ENCODE measurements at regions not wholly inside any gene's neighbourhood (a gene's known extent, or its start where the extent isn't known, plus 50 kb on each side); places are given as distances from the start of the nearest gene placed in this dataset.
A peak's percentile ranks its signal among the peaks of the same experiment; 100 is the strongest.

DNA sequence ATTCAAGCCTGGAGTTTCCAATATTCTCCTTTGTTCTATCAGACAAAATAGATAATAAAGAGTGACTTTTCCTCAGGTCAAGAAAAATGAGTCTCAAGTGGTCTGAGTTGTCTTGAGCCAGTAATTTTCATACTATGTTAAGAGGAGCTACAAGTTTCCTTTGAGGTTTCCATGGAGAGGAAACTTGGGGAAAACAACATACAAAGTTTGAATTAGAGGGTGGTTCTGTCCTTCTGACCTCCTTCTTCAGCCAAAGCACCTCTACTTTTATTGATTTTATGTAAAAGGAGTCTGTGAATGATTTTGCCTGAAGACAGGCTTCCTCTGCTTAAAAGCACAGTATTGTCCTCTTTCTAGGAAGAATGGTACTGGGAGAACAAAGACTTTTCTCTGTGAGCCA, 497.2 kb upstream of the PKN2 start:
- no peak for FAIRE-seq
- TF ChIP-seq POLR2AphosphoS5 (IDR thresholded peaks at IDR 0.05; ENCODE audit: low read depth, low read length), result no peak
- DNase-seq (ENCODE audit: insufficient read length, low spot score), result no peak

DNA sequence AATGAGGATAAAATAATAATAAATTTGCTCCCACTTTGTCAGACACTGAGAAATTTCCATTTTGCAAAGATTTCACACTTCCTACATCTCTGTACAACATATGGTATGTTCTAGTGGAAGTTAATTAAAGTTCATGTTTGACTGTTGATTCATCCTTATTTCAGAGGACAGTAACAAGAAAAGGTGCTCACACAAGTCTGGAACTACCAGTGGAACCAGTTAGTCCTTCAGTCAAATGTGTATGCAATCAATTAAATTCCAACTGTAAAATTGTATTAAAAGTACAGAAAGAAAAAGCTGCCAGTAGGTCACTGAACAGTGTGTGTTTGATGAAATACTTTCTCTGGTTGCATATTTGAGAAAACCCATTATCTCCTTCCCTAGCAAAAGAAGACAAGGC, 496.0 kb upstream of the PKN2 start:
- DNase-seq (ENCODE audit: insufficient read length, low spot score), result no peak
- TF ChIP-seq SPI1 (IDR thresholded peaks at IDR 0.05; ENCODE audit: low read depth, low read length), result no peak
- no peak for TF ChIP-seq POU2F2 (IDR thresholded peaks at IDR 0.05; ENCODE audit: low read depth, low read length)
- TF ChIP-seq POLR2A (IDR thresholded peaks at IDR 0.05; ENCODE audit: low read depth, low read length), result no peak
- TF ChIP-seq PAX5 (IDR thresholded peaks at IDR 0.05; ENCODE audit: insufficient read depth, low read length, severe bottlenecking), result no peak
- TF ChIP-seq TAF1 (IDR thresholded peaks at IDR 0.05; ENCODE audit: low read depth, low read length), result no peak
- TF ChIP-seq POLR2AphosphoS5 (IDR thresholded peaks at IDR 0.05; ENCODE audit: low read depth, low read length), result no peak
- no peak for FAIRE-seq

DNA sequence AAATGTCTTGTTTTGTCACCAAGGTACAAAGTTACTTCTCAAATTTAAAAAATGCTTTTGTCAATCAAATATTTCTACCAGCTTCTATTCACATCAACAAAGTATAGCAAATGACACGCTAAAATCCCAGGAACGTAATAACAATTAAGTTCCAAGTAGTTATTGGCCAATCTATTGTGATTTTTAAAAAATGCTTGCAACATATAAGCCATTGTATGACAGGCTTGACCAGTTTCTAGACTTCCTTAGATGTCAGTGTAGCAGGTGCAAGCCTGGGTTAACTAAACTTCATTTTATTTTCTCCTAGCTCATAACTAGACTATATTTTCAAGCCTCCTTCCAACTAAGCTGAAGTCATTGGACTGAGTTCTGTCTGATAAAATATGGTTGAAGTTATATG, 494.5 kb upstream of the PKN2 start:
- no peak for DNase-seq (ENCODE audit: insufficient read length, low spot score)
- TF ChIP-seq POU2F2 (IDR thresholded peaks at IDR 0.05; ENCODE audit: low read depth, low read length), result no peak
- no peak for TF ChIP-seq POLR2A (IDR thresholded peaks at IDR 0.05; ENCODE audit: low read depth, low read length)
- no peak for TF ChIP-seq SPI1 (IDR thresholded peaks at IDR 0.05; ENCODE audit: low read depth, low read length)
- TF ChIP-seq POLR2AphosphoS5 (IDR thresholded peaks at IDR 0.05; ENCODE audit: low read depth, low read length), result no peak
- no peak for TF ChIP-seq TAF1 (IDR thresholded peaks at IDR 0.05; ENCODE audit: low read depth, low read length)
- TF ChIP-seq PAX5 (IDR thresholded peaks at IDR 0.05; ENCODE audit: insufficient read depth, low read length, severe bottlenecking), result no peak
- peak; percentile 20 for FAIRE-seq

DNA sequence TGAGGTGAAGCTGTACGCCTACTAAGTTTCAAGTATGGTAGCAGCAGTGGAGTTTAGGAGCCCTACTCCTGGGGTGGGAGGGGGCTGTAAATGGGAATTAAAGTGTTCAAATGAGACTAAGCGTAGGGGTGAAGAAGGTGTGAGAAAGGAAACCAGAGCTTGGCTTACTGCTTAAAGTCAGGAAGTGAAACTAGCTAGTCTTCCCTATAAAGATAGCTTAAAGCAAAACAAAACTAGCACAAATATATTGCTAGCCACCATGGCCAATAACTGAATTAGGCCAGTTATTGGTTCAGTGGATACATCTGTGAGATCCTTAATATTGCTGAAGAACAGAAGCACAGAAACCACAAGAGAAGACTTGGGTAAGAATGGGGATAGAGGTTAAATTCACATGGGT, 492.2 kb upstream of the PKN2 start:
- no peak for TF ChIP-seq TAF1 (IDR thresholded peaks at IDR 0.05; ENCODE audit: low read depth, low read length)
- peak; percentile 87 for TF ChIP-seq SPI1 (IDR thresholded peaks at IDR 0.05; ENCODE audit: low read depth, low read length)
- peak; percentile 75 for FAIRE-seq
- DNase-seq (ENCODE audit: insufficient read length, low spot score), result no peak

DNA sequence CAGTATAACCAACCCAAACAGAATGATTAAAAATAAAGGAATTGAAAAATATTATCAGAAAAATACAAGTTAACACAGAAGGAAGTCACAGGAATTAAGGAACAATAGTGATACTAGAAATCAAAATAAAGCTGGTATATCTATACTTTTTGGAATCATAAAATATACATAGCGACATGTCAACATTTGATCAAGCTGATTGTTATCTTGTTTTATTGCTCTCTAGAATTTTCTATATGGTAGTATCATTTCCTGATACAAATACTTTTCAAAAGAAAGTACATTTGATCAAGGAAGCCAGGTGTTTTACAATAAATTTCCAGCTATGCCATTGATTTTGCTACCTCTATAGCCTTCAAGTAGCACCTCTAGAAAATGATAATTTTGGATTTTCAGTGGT, 489.5 kb upstream of the PKN2 start:
- TF ChIP-seq POU2F2 (IDR thresholded peaks at IDR 0.05; ENCODE audit: low read depth, low read length) (no peak), SPI1 (IDR thresholded peaks at IDR 0.05; ENCODE audit: low read depth, low read length) (no peak), TAF1 (IDR thresholded peaks at IDR 0.05; ENCODE audit: low read depth, low read length) (no peak), POLR2AphosphoS5 (IDR thresholded peaks at IDR 0.05; ENCODE audit: low read depth, low read length) (no peak), POLR2A (IDR thresholded peaks at IDR 0.05; ENCODE audit: low read depth, low read length) (no peak), PAX5 (IDR thresholded peaks at IDR 0.05; ENCODE audit: insufficient read depth, low read length, severe bottlenecking) (no peak)
- DNase-seq (ENCODE audit: insufficient read length, low spot score) (no peak), FAIRE-seq (no peak)

DNA sequence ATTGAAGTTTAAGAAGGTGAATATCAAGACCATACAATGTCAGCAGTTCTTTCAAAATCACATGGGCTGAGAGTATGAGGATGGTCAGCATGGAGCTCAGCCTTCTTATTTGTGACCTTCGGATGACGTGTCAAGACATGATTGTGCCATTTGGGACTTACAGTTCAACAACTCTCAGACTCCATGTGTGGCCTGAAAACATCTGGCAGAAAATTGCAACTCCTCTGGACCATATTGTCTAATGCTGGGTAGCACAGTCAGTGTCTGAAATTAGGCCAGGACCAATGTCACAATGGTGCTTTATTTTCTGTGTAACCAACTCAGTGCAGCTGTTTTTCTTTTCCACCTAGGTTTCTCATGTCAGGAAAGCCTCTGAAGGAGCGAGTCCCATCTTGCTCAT, 483.5 kb upstream of the PKN2 start:
- no peak for DNase-seq (ENCODE audit: insufficient read length, low spot score)
- TF ChIP-seq POLR2AphosphoS5 (IDR thresholded peaks at IDR 0.05; ENCODE audit: low read depth, low read length), result no peak
- no peak for TF ChIP-seq SPI1 (IDR thresholded peaks at IDR 0.05; ENCODE audit: low read depth, low read length)
- TF ChIP-seq TAF1 (IDR thresholded peaks at IDR 0.05; ENCODE audit: low read depth, low read length), result no peak
- TF ChIP-seq POLR2A (IDR thresholded peaks at IDR 0.05; ENCODE audit: low read depth, low read length), result no peak
- no peak for TF ChIP-seq POU2F2 (IDR thresholded peaks at IDR 0.05; ENCODE audit: low read depth, low read length)
- no peak for TF ChIP-seq PAX5 (IDR thresholded peaks at IDR 0.05; ENCODE audit: insufficient read depth, low read length, severe bottlenecking)
- FAIRE-seq, result no peak

DNA sequence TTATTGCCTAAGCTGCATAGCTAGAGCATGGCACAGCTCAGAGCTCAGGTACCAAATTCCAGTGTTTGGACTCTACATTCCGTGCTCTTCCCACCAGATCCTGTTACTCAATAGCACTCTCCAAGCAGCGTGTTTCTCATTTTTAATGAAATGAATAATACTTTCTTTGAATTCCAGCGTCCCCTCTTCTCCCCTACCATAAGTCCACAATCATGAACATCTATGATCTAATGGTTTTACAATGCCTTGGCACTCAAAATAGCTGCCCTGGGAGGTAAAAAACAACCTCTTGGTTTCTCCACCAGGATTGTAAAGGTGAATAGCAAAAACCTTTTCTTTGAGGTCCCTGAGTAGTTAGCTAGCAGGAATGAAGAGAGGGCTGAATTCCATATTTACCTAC, 480.0 kb upstream of the PKN2 start:
- DNase-seq (ENCODE audit: insufficient read length, low spot score) (no peak), FAIRE-seq (no peak)
- TF ChIP-seq POU2F2 (IDR thresholded peaks at IDR 0.05; ENCODE audit: low read depth, low read length) (no peak), PAX5 (IDR thresholded peaks at IDR 0.05; ENCODE audit: insufficient read depth, low read length, severe bottlenecking) (no peak), POLR2A (IDR thresholded peaks at IDR 0.05; ENCODE audit: low read depth, low read length) (no peak), SPI1 (IDR thresholded peaks at IDR 0.05; ENCODE audit: low read depth, low read length) (no peak), TAF1 (IDR thresholded peaks at IDR 0.05; ENCODE audit: low read depth, low read length) (no peak), POLR2AphosphoS5 (IDR thresholded peaks at IDR 0.05; ENCODE audit: low read depth, low read length) (no peak)

DNA sequence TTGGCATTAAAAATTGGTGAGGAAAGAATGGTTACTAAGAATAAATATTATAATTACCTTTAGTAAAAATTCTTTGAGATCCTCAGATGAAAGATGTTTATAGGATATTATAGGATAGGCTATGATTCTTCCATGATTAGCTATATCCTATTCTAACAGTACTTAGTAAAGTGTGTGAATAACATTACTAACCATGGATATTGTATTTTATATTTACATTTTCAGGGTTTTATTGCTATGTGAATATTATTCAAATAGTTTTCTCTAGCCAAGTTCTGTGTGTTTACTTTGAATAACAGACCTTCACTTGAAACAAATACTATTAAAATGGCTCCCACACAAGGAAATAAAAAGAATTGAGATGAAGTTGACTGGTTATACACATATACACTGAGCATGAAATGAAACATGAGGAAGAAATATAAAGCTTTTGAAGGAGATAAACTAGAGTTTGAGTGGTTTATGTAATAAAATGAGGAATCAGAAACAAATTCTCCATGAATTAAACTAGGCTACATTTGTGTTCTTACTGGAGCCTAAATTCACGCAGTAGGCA, 479.4 kb upstream of the PKN2 start:
- no peak for DNase-seq (ENCODE audit: insufficient read length, low spot score)
- FAIRE-seq, result no peak
- no peak for TF ChIP-seq POLR2AphosphoS5 (IDR thresholded peaks at IDR 0.05; ENCODE audit: low read depth, low read length)
- TF ChIP-seq POLR2A (IDR thresholded peaks at IDR 0.05; ENCODE audit: low read depth, low read length), result no peak

DNA sequence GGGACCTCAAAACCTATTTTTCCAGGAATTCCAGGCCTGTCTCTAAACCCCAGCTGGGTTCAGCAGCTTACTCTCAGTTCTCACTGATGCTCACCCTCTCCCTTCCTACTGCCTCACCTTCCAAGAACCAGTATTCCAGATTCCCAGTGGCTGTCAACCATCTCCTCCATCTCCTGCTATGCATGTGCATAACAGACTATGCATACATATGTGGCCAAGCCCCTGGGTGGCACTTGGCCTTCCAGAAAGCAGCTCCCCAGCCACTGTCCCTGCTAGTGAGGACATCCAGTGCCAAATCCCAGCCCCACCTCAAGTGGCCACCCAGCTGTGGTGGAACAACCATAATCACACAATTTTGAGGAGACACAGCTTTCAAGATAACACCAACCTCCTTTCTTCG, 475.7 kb upstream of the PKN2 start:
- DNase-seq (ENCODE audit: insufficient read length, low spot score), result no peak
- FAIRE-seq, result no peak
- TF ChIP-seq TAF1 (IDR thresholded peaks at IDR 0.05; ENCODE audit: low read depth, low read length) (no peak), POU2F2 (IDR thresholded peaks at IDR 0.05; ENCODE audit: low read depth, low read length) (no peak), POLR2A (IDR thresholded peaks at IDR 0.05; ENCODE audit: low read depth, low read length) (no peak), SPI1 (IDR thresholded peaks at IDR 0.05; ENCODE audit: low read depth, low read length) (no peak), POLR2AphosphoS5 (IDR thresholded peaks at IDR 0.05; ENCODE audit: low read depth, low read length) (no peak), PAX5 (IDR thresholded peaks at IDR 0.05; ENCODE audit: insufficient read depth, low read length, severe bottlenecking) (no peak)

DNA sequence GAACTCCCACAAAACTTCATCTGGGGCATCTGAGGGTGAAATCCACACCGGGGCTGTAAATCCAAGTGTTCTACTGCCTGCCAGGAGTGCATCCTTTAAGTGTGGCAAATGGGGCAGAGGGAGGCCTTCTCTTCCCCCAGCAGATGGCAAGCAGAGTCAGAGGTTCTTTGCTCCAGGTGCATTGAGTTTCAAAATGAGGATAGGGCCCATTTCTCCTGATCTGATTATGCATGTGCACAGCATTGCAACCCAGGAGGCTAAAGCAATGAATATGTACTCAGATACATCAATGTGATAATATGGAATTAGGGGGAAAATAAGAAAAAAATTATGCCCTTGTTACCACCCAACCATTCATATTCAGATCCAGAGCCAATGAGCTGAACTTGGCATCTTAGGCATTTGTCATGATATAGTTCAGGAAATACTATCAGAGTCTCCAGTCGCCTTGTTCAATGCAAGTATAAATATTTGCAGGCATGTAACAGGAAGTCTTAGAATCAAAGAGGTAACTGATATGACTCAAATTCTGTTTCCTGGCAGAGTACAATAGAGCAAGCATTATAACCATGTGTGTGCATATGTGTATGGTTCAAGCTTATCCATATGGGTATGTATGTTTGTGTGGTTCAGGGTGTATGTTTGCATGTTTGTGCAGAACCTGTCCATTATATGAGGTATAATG, 473.8 kb upstream of the PKN2 start:
- TF ChIP-seq TAF1 (IDR thresholded peaks at IDR 0.05; ENCODE audit: low read depth, low read length) (no peak), POU2F2 (IDR thresholded peaks at IDR 0.05; ENCODE audit: low read depth, low read length) (no peak), SPI1 (IDR thresholded peaks at IDR 0.05; ENCODE audit: low read depth, low read length) (no peak), POLR2A (IDR thresholded peaks at IDR 0.05; ENCODE audit: low read depth, low read length) (no peak), POLR2AphosphoS5 (IDR thresholded peaks at IDR 0.05; ENCODE audit: low read depth, low read length) (no peak), PAX5 (IDR thresholded peaks at IDR 0.05; ENCODE audit: insufficient read depth, low read length, severe bottlenecking) (no peak)
- DNase-seq (ENCODE audit: insufficient read length, low spot score) (no peak), FAIRE-seq (no peak)
